Esophagus muscularis mucosa (tissue), 3 donors: ENCODE measurements at regions not wholly inside any gene's neighbourhood (a gene's known extent, or its start where the extent isn't known, plus 50 kb on each side); places are given as distances from the start of the nearest gene placed in this dataset.

Source experiments
- CTCF ChIP-seq, 3 experiments: fragments of 200-600 bp in 2 of 3; fragments of 450-650 bp in 1 of 3; sonication (generic) in 2 of 3; IDR thresholded peaks; one replicate each; pipeline ENCODE4 v1.5.1; 2017 to 2019; ENCODE audit warnings: antibody characterized with exemption in 3 of 3, mild to moderate bottlenecking in 2 of 3, moderate library complexity in 1 of 3
- POLR2AphosphoS5 ChIP-seq, 2 donors: sonication (generic); formaldehyde crosslinking; IDR thresholded peaks; one replicate each; pipeline ENCODE4 v1.6.1; 2017; ENCODE audit warnings: antibody characterized with exemption in 2 of 2

DNA sequence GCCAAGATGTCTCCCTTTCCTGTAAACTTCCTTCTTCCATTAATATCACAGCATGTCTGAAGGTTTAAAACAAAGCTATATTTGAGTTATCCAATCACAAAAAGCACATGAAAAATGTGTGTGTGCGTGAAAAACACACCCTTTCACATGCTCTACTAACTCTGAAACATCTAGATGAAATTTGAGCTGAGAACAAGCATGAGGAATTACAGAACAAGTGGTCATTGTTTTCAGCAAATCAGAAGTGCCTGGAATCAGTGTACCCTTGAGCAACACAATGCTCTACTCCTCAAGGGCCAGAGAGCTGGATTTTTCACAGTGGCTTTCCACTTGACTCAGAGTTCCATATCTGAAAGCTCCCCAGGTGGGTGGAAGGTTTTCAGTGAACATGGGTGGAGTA, 255.9 kb downstream of the PSAT1 start:
- no peak for TF ChIP-seq CTCF (IDR thresholded peaks at IDR 0.05)
- TF ChIP-seq POLR2AphosphoS5 (IDR thresholded peaks at IDR 0.05): no peak
